ENCODE measurements at regions not wholly inside any gene's neighbourhood (a gene's known extent, or its start where the extent isn't known, plus 50 kb on each side); places are given as distances from the start of the nearest gene placed in this dataset.

GRCh38 chr3:30477149-30477921 lies 129.1 kb upstream of the TGFBR2 start:
- Histone ChIP-seq H2BK15ac (ENCODE audit: low read length) (no peak overlapping the region), H3K14ac (ENCODE audit: insufficient read length) (no peak overlapping the region), H3K9ac (replicated peaks in 1 of 4; ENCODE audit: extremely low read depth in 1 of 4, low read depth in 3 of 4, low read length in 3 of 4) (no peak overlapping the region), H2BK12ac (ENCODE audit: low read depth, low read length) (no peak overlapping the region), H3K79me2 (ENCODE audit: control insufficient read depth in 1 of 2, insufficient read depth in 2 of 2, low read length in 2 of 2) (no peaks in the 10 kb centered on the region), H3K56ac (replicated peaks; ENCODE audit: insufficient read length, low read depth, low read length) (no peak overlapping the region), H3K23ac (ENCODE audit: insufficient read length) (no peak overlapping the region), H2AFZ (ENCODE audit: low read length) (no peak overlapping the region), H3K36me3 (ENCODE audit: control insufficient read depth in 2 of 4, insufficient read depth in 4 of 4, low read length in 3 of 4) (no peaks in the 10 kb centered on the region), H2BK5ac (ENCODE audit: low read depth, low read length) (no peak overlapping the region), H3K27ac (ENCODE audit: low read depth, low read length) (no peak overlapping the region), H4K20me1 (replicated peaks in 1 of 2; ENCODE audit: control insufficient read depth in 1 of 2, insufficient read depth in 2 of 2, low read length in 2 of 2) (no peaks in the 10 kb centered on the region), H3K4ac (replicated peaks; ENCODE audit: insufficient read length, low read depth, low read length) (no peak overlapping the region), H3K18ac (ENCODE audit: extremely low read depth, low read length) (no peak overlapping the region), H3K79me1 (ENCODE audit: low read depth, low read length) (no peaks in the 10 kb centered on the region), H2BK20ac (ENCODE audit: low read length) (0 out of 2 replicates have a peak overlapping the region, but pooled peaks have one; percentile 55), H3K9me3 (ENCODE audit: insufficient read depth in 2 of 2, low read depth in 1 of 2, low read length in 1 of 2) (peaks cover 0 to 5% of the 10 kb centered on the region in 2 experiments; a peak in 1 of 4 replicates), H4K91ac (replicated peaks; ENCODE audit: insufficient read length, low read length) (no peak overlapping the region), H3K4me3 (ENCODE audit: extremely low read depth in 1 of 4, insufficient read depth in 2 of 4, low read depth in 3 of 4, low read length in 4 of 4) (no peak overlapping the region), H3K4me2 (ENCODE audit: insufficient read depth in 1 of 2, low read depth in 2 of 2, low read length in 2 of 2) (no peak overlapping the region), H2BK120ac (replicated peaks; ENCODE audit: low read depth, low read length) (no peak overlapping the region), H3K23me2 (ENCODE audit: low read depth, low read length) (no peaks in the 10 kb centered on the region), H3K4me1 (replicated peaks in 1 of 4; ENCODE audit: control insufficient read depth in 3 of 4, insufficient read depth in 4 of 4, low read length in 3 of 4) (no peaks in the 10 kb centered on the region), H2AK5ac (ENCODE audit: low read depth, low read length) (no peak overlapping the region), H4K5ac (ENCODE audit: insufficient read length, low read depth, low read length) (no peak overlapping the region), H4K8ac (ENCODE audit: extremely low read depth, insufficient read depth, low read length) (no peak overlapping the region), H3K27me3 (replicated peaks in 1 of 4; ENCODE audit: control insufficient read depth in 3 of 4, extremely low read depth in 1 of 4, insufficient read depth in 3 of 4, low read length in 3 of 4) (no peaks in the 10 kb centered on the region)
- ChIA-PET POLR2A (ENCODE audit: partially characterized antibody) (no interaction called here), CTCF (ENCODE audit: partially characterized antibody) (interaction anchor here (0.7 to 1.5 kb wide), 2 partner anchors 11 to 41 kb away, joined by 3 read pairs; no protein-coding TSS in a partner anchor)
- FAIRE-seq (no peak), DNase-seq (ENCODE audit: low read depth in 1 of 2, low spot score in 2 of 2) (no peak)
- WGBS, 2 experiments (ENCODE audit: extremely low coverage in 1 of 2, insufficient coverage in 1 of 2, insufficient read length in 1 of 2, insufficient replicate concordance in 2 of 2, low coverage in 1 of 2, low lambda C conversion rate in 2 of 2, missing lambda C conversion rate in 1 of 2): 88% methylated on average over 5 of the region's 5 CpGs; no CpG with 5 or more reads in 1 of the 2 experiments
- TF ChIP-seq TCF12 (IDR thresholded peaks at IDR 0.05; ENCODE audit: low read depth, low read length) (no peak), CTBP2 (IDR thresholded peaks at IDR 0.05; ENCODE audit: borderline replicate concordance, insufficient read depth, insufficient read length, low read length) (no peak), KDM4A (IDR thresholded peaks at IDR 0.05; ENCODE audit: low read depth, low read length, severe bottlenecking) (no peak), CHD1 (IDR thresholded peaks at IDR 0.05; ENCODE audit: low read depth, low read length) (no peak), GABPA (IDR thresholded peaks at IDR 0.05; ENCODE audit: borderline replicate concordance, insufficient read depth, low read length) (no peak), SP4 (IDR thresholded peaks at IDR 0.05; ENCODE audit: low read length) (no peak), RNF2 (IDR thresholded peaks at IDR 0.05; ENCODE audit: borderline replicate concordance, low read depth, low read length, missing control alignments, poor library complexity, severe bottlenecking) (no peak), CBX5 (IDR thresholded peaks at IDR 0.05; ENCODE audit: low read depth, low read length) (no peak), YY1 (IDR thresholded peaks at IDR 0.05; ENCODE audit: low read depth, low read length) (no peak), SRF (IDR thresholded peaks at IDR 0.05; ENCODE audit: low read depth, low read length) (no peak), RBBP5 (IDR thresholded peaks at IDR 0.05; ENCODE audit: borderline replicate concordance, low read depth, low read length) (no peak), EZH2 (IDR thresholded peaks at IDR 0.05; ENCODE audit: low read depth, low read length, severe bottlenecking) (no peak)
